MG63 (cell line): ENCODE measurements at regions not wholly inside any gene's neighbourhood (a gene's known extent, or its start where the extent isn't known, plus 50 kb on each side); places are given as distances from the start of the nearest gene placed in this dataset.

Experiments used
- DNase-seq: peaks from one replicate; pipeline ENCODE4 v3.0.0-alpha.2; 2020
- H3K27me3 ChIP-seq: fragments of 250-450 bp; sonication (Bioruptor Pico); 2 replicates; pipeline ENCODE4 v1.5.1; 2020; ENCODE audit warnings: mild to moderate bottlenecking, moderate library complexity
- H3K36me3 ChIP-seq: fragments of 250-450 bp; sonication (Bioruptor Pico); 2 replicates; pipeline ENCODE4 v1.5.1; 2020; ENCODE audit warnings: mild to moderate bottlenecking, moderate library complexity
- H3K4me3 ChIP-seq: fragments of 250-450 bp; sonication (Bioruptor Pico); 2 replicates; pipeline ENCODE4 v1.5.1; 2020; ENCODE audit warnings: mild to moderate bottlenecking, moderate library complexity
- H3K9me3 ChIP-seq: fragments of 250-450 bp; sonication (Bioruptor Pico); 2 replicates; pipeline ENCODE4 v1.5.1; 2020; ENCODE audit warnings: mild to moderate bottlenecking, moderate library complexity

DNA sequence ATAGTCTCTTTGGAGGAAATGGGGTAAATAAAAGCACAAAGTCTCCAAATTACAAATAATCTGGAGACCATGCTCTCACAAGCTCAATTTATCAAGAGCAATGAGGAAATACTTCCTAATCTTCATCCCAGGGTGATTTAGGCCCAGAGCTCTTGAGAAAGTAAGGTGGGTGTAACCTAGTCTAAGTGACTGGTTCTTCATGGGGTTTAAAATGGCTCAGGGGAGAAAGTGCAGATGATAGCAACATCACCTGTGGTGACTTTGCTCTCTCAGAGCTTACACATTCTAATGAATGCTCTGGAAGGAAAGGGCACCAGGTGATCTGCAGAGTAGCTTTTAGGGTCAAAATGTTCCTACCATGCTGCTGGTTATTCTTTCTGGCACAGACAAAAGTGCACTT, 118.4 kb upstream of the TP63 start:
- no peak overlapping the region for H3K4me3 ChIP-seq
- no peaks in the 10 kb centered on the region for H3K9me3 ChIP-seq
- DNase-seq, result no peak
- H3K27me3 ChIP-seq, result no peaks in the 10 kb centered on the region
- H3K36me3 ChIP-seq, result no peaks in the 10 kb centered on the region

- no peaks in the 10 kb centered on the region for H3K36me3 ChIP-seq
- no peaks in the 10 kb centered on the region; the same call in 1 of the 2 replicates for H3K9me3 ChIP-seq
- H3K27me3 ChIP-seq, result no peaks in the 10 kb centered on the region
- DNase-seq, result no peak
- no peak overlapping the region for H3K4me3 ChIP-seq
Measured at GRCh38 chr3:189513281-189514117, 117.7 kb upstream of the TP63 start.

GRCh38 chr3:189516039-189516438, 115.2 kb upstream of the TP63 start:
- no peak for DNase-seq
- H3K36me3 ChIP-seq, result no peaks in the 10 kb centered on the region
- H3K9me3 ChIP-seq, result peaks cover 10% of the 10 kb centered on the region
- no peak overlapping the region for H3K4me3 ChIP-seq
- H3K27me3 ChIP-seq, result no peaks in the 10 kb centered on the region

GRCh38 chr3:189517981-189518380, 113.2 kb upstream of the TP63 start:
- no peak for DNase-seq
- no peaks in the 10 kb centered on the region for H3K27me3 ChIP-seq
- H3K4me3 ChIP-seq, result no peak overlapping the region
- no peaks in the 10 kb centered on the region for H3K36me3 ChIP-seq
- H3K9me3 ChIP-seq, result peaks cover 10% of the 10 kb centered on the region

DNA sequence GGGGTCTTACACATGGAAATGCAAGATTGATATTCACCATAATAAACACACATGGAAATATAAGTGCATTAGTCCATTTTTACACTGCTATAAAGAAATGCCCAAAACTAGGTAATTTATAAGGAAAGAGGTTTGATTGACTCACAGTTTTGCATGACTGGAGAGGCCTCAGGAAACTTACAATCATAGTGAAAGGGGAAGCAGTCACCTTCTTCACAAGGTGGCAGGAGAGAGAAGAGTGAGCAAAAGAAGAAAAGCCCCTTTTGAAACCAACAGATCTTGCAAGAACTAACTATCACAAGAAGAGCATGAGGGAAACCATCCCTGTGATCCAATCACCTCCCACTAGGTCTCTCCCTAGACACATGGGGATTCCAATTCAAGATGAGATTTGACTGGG, 111.7 kb upstream of the TP63 start:
- H3K36me3 ChIP-seq, result no peaks in the 10 kb centered on the region
- no peak overlapping the region for H3K4me3 ChIP-seq
- H3K27me3 ChIP-seq, result no peaks in the 10 kb centered on the region
- H3K9me3 ChIP-seq, result peaks cover 10% of the 10 kb centered on the region
- DNase-seq, result no peak

- Histone ChIP-seq H3K9me3 (0 out of 2 replicates have a peak, but pooled peaks cover 2% of the 10 kb centered on the region), H3K4me3 (no peak overlapping the region), H3K27me3 (no peaks in the 10 kb centered on the region), H3K36me3 (no peaks in the 10 kb centered on the region)
- DNase-seq, result no peak
Measured at GRCh38 chr3:189529468-189529867, 101.7 kb upstream of the TP63 start.

- no peak overlapping the region for H3K4me3 ChIP-seq
- 0 out of 2 replicates have a peak, but pooled peaks cover 2% of the 10 kb centered on the region for H3K9me3 ChIP-seq
- no peak for DNase-seq
- no peaks in the 10 kb centered on the region for H3K27me3 ChIP-seq
- H3K36me3 ChIP-seq, result no peaks in the 10 kb centered on the region
Measured at GRCh38 chr3:189529889-189530471, 101.2 kb upstream of the TP63 start.

DNA sequence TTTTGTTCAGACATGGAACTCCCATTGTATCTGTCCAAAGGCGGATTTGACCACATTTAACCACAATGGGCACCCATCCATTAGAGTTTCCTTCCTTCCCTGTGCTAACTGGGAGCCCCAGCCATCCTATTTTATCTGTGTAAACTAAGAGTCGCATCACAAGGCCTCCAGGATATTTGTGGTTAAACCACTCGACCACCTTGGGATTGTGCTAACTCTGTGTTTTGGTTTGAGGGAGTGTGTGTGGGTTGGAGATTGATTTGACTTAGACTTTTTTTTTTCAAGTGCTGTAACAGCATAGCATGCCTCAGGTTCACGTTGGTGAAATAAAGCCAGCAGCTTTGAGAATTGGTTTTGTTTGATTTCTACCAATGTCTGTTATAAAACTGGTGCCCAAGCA, 100.4 kb upstream of the TP63 start:
- Histone ChIP-seq H3K27me3 (no peaks in the 10 kb centered on the region), H3K36me3 (no peaks in the 10 kb centered on the region)
- DNase-seq, result no peak

DNA sequence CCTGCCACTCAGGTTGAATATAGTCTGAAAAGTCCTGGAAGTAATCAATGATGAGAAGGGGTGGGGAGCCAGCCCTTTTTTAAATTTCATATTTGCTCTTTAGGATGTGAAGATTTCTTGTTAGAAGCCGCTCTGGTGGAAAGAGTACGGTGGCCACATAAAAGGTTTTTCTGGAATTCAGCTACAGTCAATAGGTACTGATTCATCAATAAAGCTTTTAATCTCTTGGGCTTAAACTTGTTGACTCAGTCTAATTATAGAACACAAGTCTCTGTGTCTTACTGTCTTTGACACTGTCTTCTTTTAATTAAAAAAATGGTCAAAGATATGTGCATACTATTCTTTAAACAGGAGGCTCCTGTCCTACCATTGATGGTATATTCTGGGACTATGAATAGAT, 99.9 kb upstream of the TP63 start:
- H3K4me3 ChIP-seq, result no peak overlapping the region
- no peaks in the 10 kb centered on the region for H3K27me3 ChIP-seq
- DNase-seq, result no peak
- H3K9me3 ChIP-seq, result 0 out of 2 replicates have a peak, but pooled peaks cover 2% of the 10 kb centered on the region
- no peaks in the 10 kb centered on the region for H3K36me3 ChIP-seq

More for the DNA sequence above, 100.4 kb upstream of the TP63 start:
- no peak overlapping the region for H3K4me3 ChIP-seq
- 0 out of 2 replicates have a peak, but pooled peaks cover 2% of the 10 kb centered on the region for H3K9me3 ChIP-seq

DNA sequence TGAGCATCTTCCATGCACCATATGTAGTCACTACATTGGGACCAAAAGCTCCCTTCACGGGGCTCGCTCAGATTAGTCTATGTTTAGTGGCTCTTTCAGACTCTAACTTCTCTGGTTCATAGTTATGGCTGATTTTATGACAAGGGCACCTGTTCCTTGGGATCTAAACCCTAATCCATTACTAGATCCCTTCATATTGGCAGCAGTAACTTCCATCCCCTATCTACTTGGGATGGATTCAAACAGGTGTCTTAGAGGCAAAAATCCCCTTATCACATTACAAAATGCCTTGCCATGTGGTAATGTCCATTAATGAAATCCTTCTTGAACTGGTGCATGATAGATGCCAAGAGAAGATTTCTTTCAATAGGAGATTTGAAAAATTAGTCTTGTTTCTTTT, 96.7 kb upstream of the TP63 start:
- no peaks in the 10 kb centered on the region for H3K36me3 ChIP-seq
- no peaks in the 10 kb centered on the region for H3K27me3 ChIP-seq
- no peak overlapping the region for H3K4me3 ChIP-seq
- 0 out of 2 replicates have a peak, but pooled peaks cover 2% of the 10 kb centered on the region for H3K9me3 ChIP-seq
- no peak for DNase-seq

GRCh38 chr3:189537135-189537534, 94.1 kb upstream of the TP63 start:
- no peak for DNase-seq
- Histone ChIP-seq H3K27me3 (no peaks in the 10 kb centered on the region), H3K36me3 (no peaks in the 10 kb centered on the region), H3K9me3 (no peaks in the 10 kb centered on the region), H3K4me3 (no peak overlapping the region)

DNA sequence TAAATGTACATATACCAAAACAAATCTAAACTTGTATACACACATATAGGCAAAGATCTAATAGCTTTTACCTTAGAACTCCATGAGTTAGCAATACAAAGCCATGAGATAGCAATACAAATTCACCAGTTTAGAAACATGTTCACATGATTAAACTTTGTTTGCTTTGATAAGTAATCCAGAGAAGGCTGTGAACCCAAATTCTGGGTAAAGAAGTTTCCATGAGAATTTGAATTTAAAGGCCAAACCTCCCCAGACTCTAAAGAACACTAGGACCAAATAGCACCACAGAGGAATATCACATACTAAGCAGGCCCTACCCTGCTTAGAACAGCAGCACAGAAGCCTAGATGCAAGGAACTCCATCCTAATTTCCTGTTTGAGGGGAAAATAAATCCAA, 83.7 kb upstream of the TP63 start:
- DNase-seq, result no peak
- no peaks in the 10 kb centered on the region for H3K36me3 ChIP-seq
- no peak overlapping the region for H3K4me3 ChIP-seq
- H3K9me3 ChIP-seq, result peaks cover 17% of the 10 kb centered on the region
- H3K27me3 ChIP-seq, result no peaks in the 10 kb centered on the region

DNA sequence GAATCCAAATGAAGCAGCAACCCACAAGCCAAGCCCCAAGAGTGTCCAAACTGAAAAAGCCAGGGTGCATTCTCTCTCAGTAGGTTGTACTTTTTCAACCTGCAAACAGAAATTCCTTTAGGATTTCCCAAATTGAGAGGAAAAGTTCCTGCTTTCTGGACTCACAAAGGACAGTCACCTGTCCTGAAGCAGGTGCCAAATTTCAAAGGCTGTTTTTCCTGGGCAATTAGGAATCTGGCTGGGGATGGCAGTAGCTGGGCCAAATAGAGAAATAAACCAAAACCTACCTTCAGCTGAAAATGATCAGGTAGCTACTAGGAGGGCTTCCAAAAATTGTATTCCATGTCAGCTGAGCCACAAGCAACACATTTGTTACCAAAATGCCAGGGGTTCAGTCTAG, 83.1 kb upstream of the TP63 start:
- Histone ChIP-seq H3K4me3 (no peak overlapping the region), H3K9me3 (peaks cover 17% of the 10 kb centered on the region), H3K36me3 (no peaks in the 10 kb centered on the region), H3K27me3 (no peaks in the 10 kb centered on the region)
- no peak for DNase-seq

DNA sequence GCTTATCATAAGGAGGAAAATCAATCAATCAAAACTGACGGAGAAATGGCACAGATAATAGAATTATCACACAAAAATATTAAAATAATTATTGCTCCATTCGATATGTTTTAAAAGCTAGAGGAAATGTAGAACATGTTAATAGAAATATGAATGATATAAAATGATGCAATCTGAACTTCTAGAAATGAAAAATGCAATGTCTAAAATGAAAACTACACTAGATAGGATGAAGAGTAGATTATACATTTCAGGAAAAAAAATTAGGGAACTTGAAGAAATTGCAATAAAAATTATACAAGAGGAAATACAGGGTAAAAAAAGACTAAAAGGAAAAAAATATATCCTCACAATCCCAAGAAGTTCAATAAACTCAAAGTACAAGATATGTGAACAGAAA, 80.2 kb upstream of the TP63 start:
- Histone ChIP-seq H3K36me3 (no peaks in the 10 kb centered on the region), H3K27me3 (no peaks in the 10 kb centered on the region), H3K4me3 (no peak overlapping the region), H3K9me3 (peaks cover 17% of the 10 kb centered on the region)
- no peak for DNase-seq

- Histone ChIP-seq H3K27me3 (no peaks in the 10 kb centered on the region), H3K4me3 (no peak overlapping the region), H3K9me3 (peaks cover 11% of the 10 kb centered on the region), H3K36me3 (no peaks in the 10 kb centered on the region)
- DNase-seq, result no peak
Measured at GRCh38 chr3:189554868-189555557, 76.2 kb upstream of the TP63 start.

DNA sequence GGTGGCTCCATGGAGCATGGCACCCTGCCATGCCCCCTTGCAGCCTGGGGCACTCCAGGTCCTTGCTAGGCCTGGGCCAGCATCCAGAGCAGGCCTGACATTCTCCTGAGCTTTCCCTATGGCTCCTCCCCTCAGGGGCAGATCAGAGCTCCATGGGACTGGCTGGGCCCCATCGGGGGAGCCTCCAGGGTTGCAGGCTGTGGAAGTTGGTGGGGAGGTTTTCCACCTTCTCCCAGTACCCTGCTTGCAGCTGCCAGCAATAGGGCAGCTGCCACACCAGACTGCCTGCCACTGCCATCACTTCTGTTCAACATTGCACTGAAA, 75.7 kb upstream of the TP63 start:
- Histone ChIP-seq H3K36me3 (no peaks in the 10 kb centered on the region), H3K9me3 (peaks cover 7% of the 10 kb centered on the region), H3K4me3 (no peak overlapping the region), H3K27me3 (no peaks in the 10 kb centered on the region)
- DNase-seq, result no peak

- Histone ChIP-seq H3K9me3 (no peaks in the 10 kb centered on the region; the same call in 1 of the 2 replicates), H3K36me3 (no peaks in the 10 kb centered on the region), H3K4me3 (no peak overlapping the region), H3K27me3 (no peaks in the 10 kb centered on the region)
- DNase-seq, result no peak
Measured at GRCh38 chr3:189557824-189558223, 73.4 kb upstream of the TP63 start.
